Fibroblast of skin of right biceps (primary cell): ENCODE measurements at regions not wholly inside any gene's neighbourhood (a gene's known extent, or its start where the extent isn't known, plus 50 kb on each side); places are given as distances from the start of the nearest gene placed in this dataset.
"Not testable (repeated sequence)": the region's sequence is repeated elsewhere in the genome, so short reads cannot be mapped to it uniquely, and the experiment has no call there.

Experiments used
- DNase-seq: peaks from one replicate; pipeline ENCODE4 v3.0.0-alpha.2; 2013

GRCh38 chr5:51661646-51662265, 278.5 kb downstream of the ISL1 start:
- no peak for DNase-seq

GRCh38 chr5:51664491-51665250, 281.4 kb downstream of the ISL1 start:
- no peak for DNase-seq

DNA sequence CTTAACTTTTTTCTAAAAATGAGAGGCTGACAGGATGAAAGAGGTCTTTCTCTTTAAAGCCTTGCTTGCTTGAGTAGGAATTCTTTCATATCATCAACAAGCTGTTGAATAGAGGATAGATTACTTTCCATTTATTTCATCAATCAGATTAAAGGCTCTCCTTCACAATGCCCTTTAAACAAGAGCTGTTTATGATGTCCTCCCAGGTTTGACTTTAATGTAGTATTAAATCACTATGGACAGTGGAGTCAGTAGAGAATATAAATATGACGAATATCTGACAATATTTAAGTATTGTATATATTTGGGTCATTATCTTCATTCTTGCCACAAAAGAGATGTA, 282.0 kb downstream of the ISL1 start:
- DNase-seq = no peak

GRCh38 chr5:51669095-51669494, 285.8 kb downstream of the ISL1 start:
- DNase-seq = no peak

GRCh38 chr5:51678330-51678729, 295.1 kb downstream of the ISL1 start:
- DNase-seq = no peak

GRCh38 chr5:51679286-51679685, 296.0 kb downstream of the ISL1 start:
- no peak for DNase-seq

DNA sequence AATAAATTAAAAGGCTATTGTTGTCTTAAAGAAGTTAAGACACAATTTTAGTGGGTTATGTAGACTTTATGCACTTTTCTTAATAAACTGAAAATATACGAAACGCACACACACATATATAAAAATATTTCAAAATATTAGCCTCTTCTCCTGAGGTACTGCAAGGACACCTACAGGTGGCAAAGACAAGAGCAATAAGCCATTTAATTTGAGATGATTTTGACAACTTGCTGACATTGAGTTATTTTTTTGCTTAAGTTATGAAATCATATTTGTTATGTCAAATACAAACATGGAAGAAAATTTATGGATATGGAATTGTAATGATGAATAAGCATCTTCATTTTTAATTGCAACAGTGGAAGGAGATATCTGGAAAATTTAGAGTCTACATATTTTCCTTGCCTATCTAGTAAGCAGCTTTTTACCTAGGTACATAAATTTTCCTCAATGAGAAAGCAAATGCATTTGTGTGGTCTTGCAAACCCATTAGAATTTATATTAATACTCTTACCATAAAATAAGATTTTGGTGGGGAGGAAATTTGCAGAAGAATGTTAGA, 301.6 kb downstream of the ISL1 start:
- no peak for DNase-seq

DNA sequence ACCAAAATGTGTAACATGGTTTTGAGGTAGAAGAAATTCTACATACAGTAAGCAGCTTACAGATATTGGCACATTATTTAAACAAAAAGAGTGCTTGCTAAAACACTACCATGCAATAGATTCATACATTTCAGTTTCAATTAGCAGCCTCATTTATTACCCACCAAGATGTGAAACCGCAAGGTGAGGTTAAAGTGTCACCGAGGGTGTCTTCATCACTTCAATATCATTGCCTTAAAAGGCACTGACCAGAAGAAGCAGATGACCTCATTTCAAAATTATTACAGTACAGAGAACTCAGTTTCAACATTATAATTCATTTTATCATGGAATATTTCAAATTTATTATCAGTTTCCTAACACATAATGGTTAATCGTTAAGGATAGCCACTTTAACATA, 302.2 kb downstream of the ISL1 start:
- no peak for DNase-seq

- no peak for DNase-seq
Observed at GRCh38 chr5:51686622-51687021, 303.4 kb downstream of the ISL1 start.

- no peak for DNase-seq
Observed at GRCh38 chr5:51691538-51692079, 308.4 kb downstream of the ISL1 start.

GRCh38 chr5:51694826-51695225, 311.6 kb downstream of the ISL1 start:
- no peak for DNase-seq

GRCh38 chr5:51696122-51696521, 312.9 kb downstream of the ISL1 start:
- no peak for DNase-seq

- not testable (repeated sequence) for DNase-seq
Observed at GRCh38 chr5:51702046-51702445, 318.8 kb downstream of the ISL1 start.

- DNase-seq = no peak
Observed at GRCh38 chr5:51712201-51712600, 329.0 kb downstream of the ISL1 start.

- not testable (repeated sequence) for DNase-seq
Observed at GRCh38 chr5:51715445-51715844, 332.2 kb downstream of the ISL1 start.

DNA sequence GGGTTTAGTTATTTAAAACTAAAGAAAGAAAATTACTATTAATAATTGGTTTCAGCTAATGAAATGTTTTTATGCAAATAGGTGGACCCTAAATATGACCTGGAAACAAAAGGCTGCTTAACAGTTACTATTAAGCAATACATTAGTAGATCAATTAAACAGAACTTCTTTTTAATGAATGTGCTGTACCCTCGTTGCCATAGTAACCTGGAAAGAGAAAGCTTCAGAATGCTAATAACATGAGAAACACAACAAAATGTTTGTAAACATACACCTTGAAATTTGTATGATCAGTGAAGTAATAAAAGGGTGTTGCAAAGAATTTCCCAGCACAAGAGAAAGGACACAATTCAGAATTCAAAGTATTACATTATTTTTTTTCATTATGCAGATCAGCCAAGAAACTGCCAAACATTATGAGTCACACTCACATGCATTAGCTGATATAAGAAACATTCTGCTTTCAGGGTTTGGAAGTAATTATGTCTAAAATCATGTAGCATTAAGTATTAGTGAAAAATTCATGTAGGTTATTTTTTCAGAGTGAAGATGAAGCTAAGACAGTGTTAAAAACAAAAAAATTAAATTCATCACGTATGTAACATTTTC, 348.3 kb downstream of the ISL1 start:
- DNase-seq = no peak

GRCh38 chr5:51732304-51732703, 349.1 kb downstream of the ISL1 start:
- no peak for DNase-seq

DNA sequence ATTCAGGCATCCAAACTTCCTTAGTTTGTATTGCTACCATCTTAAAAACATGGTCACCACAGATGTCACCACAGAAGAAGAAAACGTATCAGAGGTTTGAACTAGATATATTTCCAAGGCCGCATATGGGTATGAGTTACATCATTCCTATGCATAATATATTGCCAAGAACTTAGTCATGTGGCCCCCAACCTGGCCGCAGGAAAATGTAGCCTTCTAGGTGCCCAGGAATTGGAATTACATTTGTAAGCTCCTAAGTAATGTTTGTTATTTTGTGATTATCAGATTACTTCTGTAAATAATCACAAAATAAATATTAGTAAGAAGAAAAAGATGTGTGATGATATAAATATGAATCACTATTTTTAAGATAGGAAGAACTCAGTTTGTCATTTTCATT, 351.4 kb downstream of the ISL1 start:
- DNase-seq = no peak

DNA sequence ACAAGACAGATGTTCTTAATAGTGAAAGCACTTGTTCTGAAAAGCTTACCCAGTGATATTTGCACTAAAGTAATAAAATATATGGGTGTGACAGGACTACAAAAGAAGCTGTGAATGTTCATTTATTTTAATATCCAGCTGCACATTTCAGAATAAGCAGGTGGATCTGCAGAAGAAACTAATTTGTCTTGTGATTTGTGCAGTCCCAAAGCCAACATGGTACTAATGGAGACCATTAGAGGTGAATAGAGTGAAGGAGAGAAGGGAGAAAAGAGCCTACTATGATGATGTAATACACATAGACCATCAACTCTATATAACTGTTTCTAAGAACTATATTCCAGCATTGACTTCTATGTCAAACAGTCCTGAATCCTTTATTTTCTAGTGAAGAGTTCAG, 362.8 kb downstream of the ISL1 start:
- no peak for DNase-seq

DNA sequence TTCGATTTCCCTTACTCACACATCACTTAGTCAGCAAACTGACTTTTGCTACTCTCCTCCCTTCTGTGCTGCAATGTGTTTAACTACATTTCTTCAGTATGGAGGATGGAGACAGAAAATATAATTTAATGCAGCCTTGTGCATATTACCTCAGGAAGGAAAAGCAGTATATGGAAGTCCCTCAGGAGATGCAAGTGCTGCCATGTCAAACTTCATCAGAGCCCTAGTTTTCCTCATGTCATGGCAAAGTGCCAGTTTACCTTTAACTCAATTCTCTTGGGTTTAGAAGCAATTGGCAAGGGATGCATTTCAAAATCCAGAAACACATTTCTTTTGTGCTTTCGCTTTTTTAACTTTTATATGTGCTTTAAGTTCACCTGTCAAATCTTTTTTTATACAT, 365.4 kb downstream of the ISL1 start:
- no peak for DNase-seq
